IPS-NIHi7 (cell line): ENCODE measurements at regions not wholly inside any gene's neighbourhood (a gene's known extent, or its start where the extent isn't known, plus 50 kb on each side); places are given as distances from the start of the nearest gene placed in this dataset.
A peak's percentile ranks its signal among the peaks of the same experiment; 100 is the strongest.
"Not testable (repeated sequence)": the region's sequence is repeated elsewhere in the genome, so short reads cannot be mapped to it uniquely, and the experiment has no call there.

Experiments
- DNase-seq: peaks from one replicate; pipeline ENCODE4 v3.0.0; 2012; ENCODE audit warnings: mixed read lengths; ENCODE audit errors: extremely low spot score

GRCh38 chr1:118828038-118828437, 160.1 kb downstream of the TBX15 start:
- DNase-seq: no peak

GRCh38 chr1:118827636-118828035, 160.5 kb downstream of the TBX15 start:
- no peak for DNase-seq

DNA sequence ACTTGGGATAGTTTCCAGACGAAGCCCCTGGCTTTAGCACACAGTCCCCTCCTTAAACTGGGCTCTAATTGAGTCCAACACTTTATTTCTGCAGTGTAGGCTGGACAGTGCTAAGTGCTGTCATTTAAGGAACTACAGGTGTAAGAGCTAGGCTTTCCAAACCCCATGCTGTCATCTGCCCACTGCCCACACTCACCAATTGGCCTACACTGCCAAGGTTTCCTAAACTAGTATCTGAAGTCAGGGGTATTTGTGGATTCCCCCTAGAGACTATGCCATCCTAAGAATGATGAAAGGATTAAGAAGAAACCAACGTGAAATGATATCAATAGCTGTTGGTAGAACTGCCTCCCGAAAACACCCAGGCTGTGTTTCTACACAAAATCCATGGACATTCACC, 160.9 kb downstream of the TBX15 start:
- no peak for DNase-seq

- peak; percentile 39 for DNase-seq
Observed at GRCh38 chr1:118826669-118827068, 161.5 kb downstream of the TBX15 start.

DNA sequence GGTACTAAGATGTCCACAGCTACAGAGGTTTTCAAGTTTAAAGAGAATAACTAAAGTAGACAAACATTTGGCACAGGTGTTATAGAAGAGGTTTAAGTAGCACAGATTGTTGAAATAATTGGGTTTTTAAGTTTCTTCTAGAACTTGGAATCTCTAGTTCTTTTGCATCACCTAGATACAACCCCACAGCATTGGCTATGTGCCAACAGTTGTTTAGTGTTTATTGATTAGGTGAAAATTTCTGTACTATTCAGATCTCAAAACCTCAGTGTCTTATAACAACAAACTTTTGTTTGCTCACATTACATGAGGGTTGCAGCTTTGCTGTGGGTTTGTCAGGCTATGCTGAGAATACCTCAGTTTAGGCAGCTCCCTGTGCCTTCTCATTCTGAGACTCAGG, 162.5 kb downstream of the TBX15 start:
- no peak for DNase-seq

DNA sequence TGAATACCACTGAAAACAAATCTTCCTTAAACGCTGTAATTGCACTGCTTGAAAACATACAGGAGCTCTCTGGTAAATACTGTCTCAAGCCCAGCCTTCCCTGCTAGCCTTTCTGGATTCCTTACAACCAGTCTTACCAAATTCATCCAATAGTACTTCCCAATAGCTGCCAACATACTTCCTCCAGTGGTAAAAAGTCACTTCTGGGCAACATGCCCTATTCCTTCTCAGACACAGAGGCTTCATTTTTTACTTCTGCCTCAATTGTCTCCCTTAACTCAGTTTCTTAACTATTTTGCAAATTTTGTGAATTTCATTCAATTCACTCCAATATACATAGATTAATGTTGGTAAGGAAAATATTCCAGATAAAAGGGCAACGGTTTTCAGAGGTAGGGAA, 166.3 kb downstream of the TBX15 start:
- no peak for DNase-seq

- DNase-seq: no peak
Observed at GRCh38 chr1:118820864-118821263, 167.3 kb downstream of the TBX15 start.

- DNase-seq: no peak
Observed at GRCh38 chr1:118815909-118816308, 172.2 kb downstream of the TBX15 start.

DNA sequence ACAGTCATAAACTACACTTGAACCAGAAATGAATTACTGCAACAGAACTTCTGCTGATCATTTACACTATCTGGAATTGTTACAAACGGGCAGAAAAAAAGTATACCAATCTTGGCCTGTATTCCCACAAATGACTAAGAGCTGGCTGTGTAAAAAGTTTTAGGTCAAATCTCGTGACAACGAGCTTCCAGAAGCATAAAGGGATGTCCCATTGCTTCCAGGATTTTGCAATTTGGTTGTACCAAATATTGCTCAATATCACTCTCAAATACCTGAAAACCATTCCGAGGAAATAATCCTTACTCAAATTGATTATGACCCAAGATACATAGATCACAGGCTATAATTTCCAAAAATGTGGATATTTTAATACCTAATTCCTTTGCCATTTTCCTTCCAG, 175.6 kb downstream of the TBX15 start:
- no peak for DNase-seq

DNA sequence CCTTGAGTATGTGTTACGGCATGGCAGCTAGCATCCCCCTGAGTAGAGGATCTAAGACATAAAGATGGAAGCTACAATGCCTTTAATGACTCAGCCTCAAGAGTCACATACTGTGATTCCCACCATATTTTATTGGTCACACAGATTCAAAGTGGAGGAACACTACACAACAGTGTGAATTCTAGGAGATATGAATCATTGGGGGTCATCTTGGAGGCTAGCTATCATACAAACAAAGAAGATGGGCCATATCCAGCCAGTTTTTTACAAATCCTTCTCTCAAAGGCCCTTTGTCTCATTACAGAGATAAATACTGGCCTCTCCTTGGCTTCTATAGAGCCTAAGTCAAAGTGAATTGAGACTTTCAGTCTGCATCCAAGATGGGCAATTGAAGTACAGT, 177.0 kb downstream of the TBX15 start:
- no peak for DNase-seq

DNA sequence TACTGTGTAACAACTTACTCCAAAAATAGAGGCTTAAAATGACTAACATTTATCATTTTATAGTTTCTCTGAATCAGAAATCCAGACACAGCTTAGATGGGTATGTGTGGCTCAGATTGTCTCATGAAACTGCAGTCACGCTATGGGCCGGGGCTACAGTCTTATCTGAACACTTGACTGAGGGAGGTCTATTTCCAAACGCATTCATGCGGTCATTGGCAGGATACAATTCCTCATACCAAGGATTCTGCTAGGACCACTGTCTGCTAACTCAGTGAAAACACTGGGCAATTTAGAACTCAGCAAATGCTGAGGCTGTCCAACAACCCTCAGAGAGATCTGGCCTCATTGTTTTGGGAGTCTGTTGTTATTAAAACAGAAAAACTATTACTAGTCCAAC, 178.6 kb downstream of the TBX15 start:
- no peak for DNase-seq

DNA sequence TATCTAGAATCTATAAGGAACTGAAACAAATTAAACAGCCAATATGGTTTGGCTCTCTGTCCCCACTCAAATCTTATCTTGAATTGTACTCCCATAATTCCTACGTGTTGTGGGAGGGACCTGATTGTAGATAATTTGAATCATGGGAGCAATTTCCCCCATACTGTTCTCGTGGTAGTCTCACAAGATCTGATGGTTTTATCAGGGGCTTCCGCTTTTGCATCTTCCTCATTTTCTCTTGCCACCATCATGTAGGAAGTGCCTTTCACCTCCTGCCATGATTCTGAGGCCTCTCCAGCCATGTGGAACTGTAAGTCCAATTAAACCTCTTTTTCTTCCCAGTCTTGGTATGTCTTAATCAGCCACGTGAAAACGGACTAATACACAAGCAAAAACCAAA, 185.0 kb downstream of the TBX15 start:
- DNase-seq: not testable (repeated sequence)

GRCh38 chr1:118791094-118791691, 196.9 kb downstream of the TBX15 start:
- DNase-seq: no peak

DNA sequence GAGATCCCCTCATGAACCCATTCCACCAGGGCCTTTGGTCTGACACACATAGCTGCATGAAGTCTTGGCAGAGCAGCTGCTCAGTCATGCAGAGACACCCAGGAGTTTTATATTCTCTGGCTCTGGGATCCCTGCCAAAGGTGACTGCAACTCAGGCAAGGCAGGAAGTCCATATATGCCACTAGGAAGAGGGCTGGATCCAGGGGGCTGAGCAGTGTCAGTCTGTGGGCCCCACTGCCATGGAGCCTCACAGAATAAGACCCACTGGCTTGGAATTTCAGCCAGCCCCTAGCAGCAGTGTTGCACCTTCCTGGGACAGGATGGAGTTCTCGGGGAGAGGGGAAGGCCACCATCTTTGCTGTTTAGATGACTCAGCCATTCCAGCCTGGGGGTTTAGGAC, 199.7 kb downstream of the TBX15 start:
- DNase-seq: no peak

- no peak for DNase-seq
Observed at GRCh38 chr1:118786454-118787155, 201.5 kb downstream of the TBX15 start.

- DNase-seq: no peak
Observed at GRCh38 chr1:118785246-118785645, 202.9 kb downstream of the TBX15 start.

DNA sequence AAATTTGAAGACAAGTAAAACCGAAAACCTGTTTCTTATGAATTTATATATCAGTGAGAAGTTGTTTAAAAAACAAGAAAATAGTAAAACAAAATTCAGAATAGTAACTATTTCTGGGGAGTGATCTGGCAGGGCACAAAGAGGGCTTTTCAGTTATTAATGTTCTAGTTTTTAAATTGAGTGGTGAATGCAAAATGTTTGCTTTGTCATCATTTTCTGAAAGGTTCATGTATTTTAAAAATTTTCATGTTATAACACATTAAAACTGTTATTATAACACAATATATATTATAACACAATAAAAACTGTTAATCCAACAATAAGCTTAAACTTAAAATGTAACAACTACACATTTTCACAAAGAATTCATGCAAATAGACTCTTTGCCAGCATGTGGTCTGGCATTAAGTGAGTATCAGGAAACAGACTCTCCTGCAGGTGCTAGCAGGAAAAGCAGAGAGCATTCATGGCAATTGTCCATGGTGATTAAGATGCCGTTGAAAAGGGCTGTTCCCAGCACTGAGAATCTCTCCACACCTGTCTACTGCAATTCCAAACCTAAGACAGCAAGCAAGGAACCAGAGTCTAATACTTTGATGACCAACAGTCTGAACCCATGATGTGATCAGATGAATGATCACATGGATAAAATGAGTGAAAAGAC, 204.9 kb downstream of the TBX15 start:
- DNase-seq: no peak

- DNase-seq: no peak
Observed at GRCh38 chr1:118773656-118774055, 214.5 kb downstream of the TBX15 start.

DNA sequence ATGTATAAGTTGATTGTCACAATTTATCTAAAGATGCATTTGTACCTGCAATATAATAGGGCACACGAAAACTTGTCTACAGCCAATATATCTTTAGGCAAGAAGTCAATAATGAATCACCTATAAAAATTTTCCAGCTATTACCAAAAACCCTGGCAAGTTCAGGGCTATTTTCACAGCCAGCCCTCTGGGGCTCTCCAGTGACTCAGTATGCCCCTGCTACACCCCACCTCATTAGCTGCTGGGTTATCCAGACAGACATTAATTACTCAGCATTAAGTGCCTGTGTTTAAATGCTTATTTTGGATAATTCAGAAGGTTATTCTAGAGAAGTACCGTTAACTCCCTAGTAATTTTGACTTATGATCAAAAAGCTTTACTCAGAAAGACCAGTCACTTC, 220.2 kb downstream of the TBX15 start:
- no peak for DNase-seq

DNA sequence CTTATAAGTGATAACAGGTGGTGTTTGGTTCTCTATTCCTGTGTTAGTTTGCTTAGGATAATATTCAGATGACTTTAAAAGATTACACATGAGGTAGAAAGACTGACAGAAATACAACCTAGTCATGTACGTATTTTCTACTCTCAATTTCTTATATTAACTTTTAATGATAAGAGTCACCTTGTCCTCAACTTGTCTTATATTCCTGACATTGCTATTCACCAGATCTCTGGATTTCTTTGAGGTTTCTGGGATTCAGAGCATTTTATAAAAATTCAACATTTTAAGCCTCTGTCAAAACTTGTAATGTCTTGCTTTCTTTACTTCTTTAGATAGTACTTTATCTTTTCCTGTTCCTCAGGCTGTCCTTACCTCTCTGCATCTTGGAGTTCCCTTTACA, 234.2 kb downstream of the TBX15 start:
- no peak for DNase-seq

DNA sequence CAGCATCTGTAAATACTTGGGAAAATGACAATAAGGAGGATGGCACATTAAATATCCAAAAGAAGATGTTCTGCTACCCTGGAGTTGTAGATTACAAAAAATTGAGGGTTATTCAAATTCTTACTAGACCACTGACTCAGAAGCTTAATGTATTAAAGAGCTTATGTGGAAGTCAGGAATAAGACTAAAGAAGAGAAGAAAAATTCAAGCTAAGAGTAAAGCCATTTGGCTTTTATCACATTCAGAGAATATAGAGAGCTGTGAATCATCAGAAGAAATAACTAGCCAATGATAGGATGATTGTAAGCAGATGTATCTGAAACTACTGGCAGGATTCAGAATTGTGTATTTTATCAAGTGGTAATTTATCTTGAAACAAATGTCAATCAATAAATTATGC, 237.0 kb downstream of the TBX15 start:
- DNase-seq: no peak

DNA sequence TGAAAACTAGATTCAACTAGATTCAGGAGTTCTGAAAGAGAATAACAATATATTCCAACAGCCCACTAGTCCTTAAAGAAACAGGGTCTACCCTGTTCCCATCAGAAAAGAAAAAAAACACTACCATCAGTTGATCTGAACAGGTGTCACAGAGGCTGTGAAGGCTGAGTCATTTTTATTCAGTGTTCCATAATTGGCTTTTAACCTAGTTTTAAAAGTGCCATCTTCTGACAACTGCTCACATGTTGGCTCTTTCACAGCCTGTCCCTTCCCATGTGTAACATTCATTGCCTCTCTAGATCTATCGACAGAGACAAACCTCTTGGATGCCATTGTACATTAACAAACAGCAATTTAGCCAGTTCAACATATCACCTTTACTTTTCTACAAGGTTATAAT, 243.7 kb downstream of the TBX15 start:
- DNase-seq: no peak

DNA sequence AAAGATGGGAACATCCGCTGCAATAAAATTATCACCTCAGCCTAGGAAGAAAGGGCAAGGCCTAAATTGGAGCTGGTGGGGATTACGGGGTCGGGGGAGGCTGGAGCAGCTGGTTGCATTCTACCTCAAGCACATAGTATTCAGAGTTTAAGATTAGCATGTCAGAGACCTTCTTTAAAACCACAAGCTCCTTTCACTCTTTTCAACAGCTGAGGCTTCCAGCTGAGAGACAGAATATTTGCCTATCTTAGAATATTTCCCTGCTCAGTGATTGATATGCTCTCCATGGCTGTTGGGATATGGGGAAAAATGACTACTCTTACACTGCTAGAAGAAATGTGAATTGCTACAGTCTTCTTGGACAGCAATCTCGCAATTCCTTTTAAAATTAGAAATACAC, 248.6 kb downstream of the TBX15 start:
- peak; percentile 50 for DNase-seq
